GM18511 (cell line): ENCODE measurements at regions not wholly inside any gene's neighbourhood (a gene's known extent, or its start where the extent isn't known, plus 50 kb on each side); places are given as distances from the start of the nearest gene placed in this dataset.

ENCODE experiments used
- ATAC-seq: cut with Tn5 transposase; IDR thresholded peaks from one replicate; pipeline ENCODE4 v1.9.1; 2021; ENCODE audit warnings: mild to moderate bottlenecking, moderate library complexity; ENCODE audit not compliant: unreplicated experiment

- no peak for ATAC-seq
Measured at GRCh38 chr12:91567100-91567485, 384.5 kb upstream of the DCN start.

GRCh38 chr12:91566328-91567099, 383.9 kb upstream of the DCN start:
- no peak for ATAC-seq

- no peak for ATAC-seq
Measured at GRCh38 chr12:91565846-91566245, 383.2 kb upstream of the DCN start.

GRCh38 chr12:91565246-91565645, 382.6 kb upstream of the DCN start:
- no peak for ATAC-seq

- no peak for ATAC-seq
Measured at GRCh38 chr12:91563011-91563765, 380.6 kb upstream of the DCN start.

- ATAC-seq: peak; percentile 52
Measured at GRCh38 chr12:91562476-91562875, 379.9 kb upstream of the DCN start.

- ATAC-seq: no peak
Measured at GRCh38 chr12:91561958-91562325, 379.3 kb upstream of the DCN start.

GRCh38 chr12:91561301-91561957, 378.8 kb upstream of the DCN start:
- ATAC-seq: no peak

GRCh38 chr12:91556909-91557308, 374.3 kb upstream of the DCN start:
- ATAC-seq: no peak

GRCh38 chr12:91555436-91556415, 373.1 kb upstream of the DCN start:
- ATAC-seq: no peak

- ATAC-seq: no peak
Measured at GRCh38 chr12:91551927-91552326, 369.3 kb upstream of the DCN start.

- ATAC-seq: no peak
Measured at GRCh38 chr12:91551242-91551641, 368.6 kb upstream of the DCN start.

GRCh38 chr12:91542666-91543065, 360.0 kb upstream of the DCN start:
- no peak for ATAC-seq

GRCh38 chr12:91542067-91542466, 359.4 kb upstream of the DCN start:
- ATAC-seq: no peak

GRCh38 chr12:91538418-91538817, 355.8 kb upstream of the DCN start:
- ATAC-seq: no peak

- no peak for ATAC-seq
Measured at GRCh38 chr12:91533366-91533765, 350.7 kb upstream of the DCN start.

GRCh38 chr12:91529829-91530228, 347.2 kb upstream of the DCN start:
- no peak for ATAC-seq

GRCh38 chr12:91523831-91524230, 341.2 kb upstream of the DCN start:
- ATAC-seq: no peak

GRCh38 chr12:91516695-91517047, 334.1 kb upstream of the DCN start:
- no peak for ATAC-seq

GRCh38 chr12:91515944-91516694, 333.5 kb upstream of the DCN start:
- no peak for ATAC-seq
